ENCODE measurements at regions not wholly inside any gene's neighbourhood (a gene's known extent, or its start where the extent isn't known, plus 50 kb on each side); places are given as distances from the start of the nearest gene placed in this dataset.

DNA sequence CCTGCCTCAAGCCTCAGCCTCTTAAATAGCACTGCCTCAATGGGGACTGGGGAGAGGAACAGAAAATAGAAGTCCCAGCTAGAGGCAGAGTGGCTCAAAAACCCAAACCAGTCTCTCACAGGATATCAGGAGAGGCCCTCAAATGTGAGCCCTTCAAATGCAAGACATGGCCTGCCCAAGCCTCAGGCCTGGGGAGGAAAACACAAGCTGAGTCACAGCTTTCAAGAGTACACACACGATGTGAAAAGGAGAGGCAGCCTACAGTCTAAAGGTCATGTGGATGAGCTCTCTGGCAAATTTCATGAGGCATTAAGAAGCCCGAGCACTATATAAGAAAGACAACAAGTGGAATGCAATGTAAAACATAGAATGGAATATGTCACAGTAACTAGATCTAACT lies 316.6 kb upstream of the MEX3C start:
- no peak for FAIRE-seq

DNA sequence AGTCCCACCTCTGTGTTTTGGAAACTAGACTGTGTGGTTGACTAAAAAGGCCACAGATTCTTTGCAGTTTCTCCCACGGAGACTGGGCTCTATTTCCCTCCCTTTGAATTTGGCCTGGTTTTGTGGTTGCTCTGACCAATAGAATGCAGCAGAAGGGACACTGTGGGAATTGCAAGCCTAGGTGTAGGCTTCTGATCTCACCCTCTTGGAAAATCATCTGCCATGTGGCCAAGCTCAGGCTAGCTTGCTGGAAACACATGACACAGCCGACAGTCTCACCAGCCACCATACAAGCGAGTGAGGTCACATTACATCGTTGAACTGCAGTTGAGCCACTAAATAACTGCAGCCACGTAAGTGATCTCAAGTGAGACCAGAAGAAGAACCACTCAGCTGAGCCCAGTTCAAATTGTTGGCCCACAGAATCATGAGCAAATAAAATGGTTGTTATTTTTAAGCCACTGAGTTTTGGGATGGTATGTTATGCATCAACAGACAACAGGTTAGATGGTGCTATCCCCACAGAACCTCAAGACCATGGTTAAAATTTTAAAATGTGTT lies 319.1 kb upstream of the MEX3C start:
- DNase-seq (ENCODE audit: insufficient read length, low spot score) (no peak), FAIRE-seq (no peak)

More for the DNA sequence above, 316.6 kb upstream of the MEX3C start:
- no peak for DNase-seq (ENCODE audit: insufficient read length, low spot score)

DNA sequence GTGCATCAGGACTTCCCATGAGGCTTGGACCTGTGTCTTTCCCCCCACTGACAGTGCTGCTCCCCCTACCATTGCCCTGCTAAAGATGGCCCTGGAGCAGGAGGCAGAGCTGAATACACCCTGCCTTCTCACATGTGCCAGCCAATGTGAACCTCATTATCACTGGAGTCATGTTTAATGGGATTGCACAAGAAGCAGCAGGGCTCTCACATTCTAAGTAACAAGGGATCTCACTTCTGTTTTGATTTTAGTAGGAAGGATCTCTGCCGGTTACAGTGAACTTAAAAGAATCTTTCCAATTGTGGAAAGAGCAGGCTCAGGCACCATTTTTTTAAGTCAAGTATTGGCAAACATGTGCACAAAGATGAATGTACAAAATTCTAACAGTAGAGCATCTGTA lies 322.1 kb upstream of the MEX3C start:
- no peak for DNase-seq (ENCODE audit: insufficient read length, low spot score)
- no peak for FAIRE-seq

DNA sequence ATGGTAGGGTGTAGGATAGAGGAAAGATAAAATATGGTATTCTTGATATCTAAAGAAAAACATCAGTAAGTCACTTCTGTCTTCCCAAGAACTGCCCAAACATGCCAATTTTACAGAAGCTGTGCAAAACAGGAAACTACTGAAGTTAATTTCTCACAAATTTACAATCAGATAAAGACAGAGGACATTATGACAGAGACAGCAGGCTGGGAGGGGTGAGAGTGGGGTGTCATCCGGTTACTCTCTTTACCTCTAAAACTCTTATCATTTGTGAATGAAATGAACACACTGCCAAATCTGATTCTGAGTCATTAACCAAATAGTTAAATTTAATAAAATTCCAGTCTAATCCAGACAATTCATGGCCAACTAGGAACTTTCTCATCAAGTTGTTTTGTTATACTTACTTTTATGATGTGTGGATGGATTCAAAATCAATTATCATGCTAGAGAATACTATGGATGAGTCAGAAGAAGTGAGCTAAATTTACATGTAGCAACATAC lies 323.2 kb upstream of the MEX3C start:
- no peak for FAIRE-seq
- DNase-seq (ENCODE audit: insufficient read length, low spot score), result no peak

DNA sequence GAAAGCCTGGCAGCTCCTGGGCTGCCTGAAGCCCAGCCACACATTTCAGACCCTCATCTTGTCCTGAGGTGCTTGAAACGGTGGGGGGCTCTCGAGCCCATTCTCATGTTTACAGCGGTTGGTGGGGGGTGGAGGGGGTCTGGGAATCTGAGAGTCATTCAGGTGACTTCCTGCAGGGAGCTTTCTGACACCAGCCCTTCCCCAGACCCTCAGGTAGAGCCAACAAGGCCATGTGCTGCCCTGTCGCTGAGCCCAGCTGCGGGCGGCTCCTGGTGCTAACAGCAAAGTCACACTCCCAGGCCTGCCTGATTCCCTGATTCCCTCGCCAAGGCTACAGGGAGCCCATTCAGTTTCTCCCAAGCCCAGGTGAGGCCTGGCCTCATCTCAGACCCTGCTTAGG lies 324.9 kb upstream of the MEX3C start:
- no peak for DNase-seq (ENCODE audit: insufficient read length, low spot score)

DNA sequence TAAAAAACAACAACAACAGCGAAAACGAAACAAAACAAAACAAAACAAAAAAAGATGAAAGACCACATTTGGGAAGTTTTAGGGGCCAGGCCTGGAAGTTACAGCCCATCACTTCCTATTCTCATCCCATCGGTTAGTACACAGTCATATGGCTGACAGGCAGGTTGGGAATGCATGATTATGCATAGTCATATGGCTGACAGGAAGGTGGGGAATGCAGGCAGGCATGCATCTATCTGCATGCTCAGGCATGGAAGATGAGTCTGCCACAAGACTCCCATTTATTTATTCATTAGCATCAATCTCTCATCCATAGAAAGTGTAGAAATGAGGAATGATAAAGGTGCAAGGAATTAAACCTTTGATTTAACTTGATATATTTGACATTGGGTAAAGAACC lies 325.3 kb upstream of the MEX3C start:
- DNase-seq (ENCODE audit: insufficient read length, low spot score) (no peak), FAIRE-seq (no peak)

More for the DNA sequence above, 324.9 kb upstream of the MEX3C start:
- no peak for FAIRE-seq

DNA sequence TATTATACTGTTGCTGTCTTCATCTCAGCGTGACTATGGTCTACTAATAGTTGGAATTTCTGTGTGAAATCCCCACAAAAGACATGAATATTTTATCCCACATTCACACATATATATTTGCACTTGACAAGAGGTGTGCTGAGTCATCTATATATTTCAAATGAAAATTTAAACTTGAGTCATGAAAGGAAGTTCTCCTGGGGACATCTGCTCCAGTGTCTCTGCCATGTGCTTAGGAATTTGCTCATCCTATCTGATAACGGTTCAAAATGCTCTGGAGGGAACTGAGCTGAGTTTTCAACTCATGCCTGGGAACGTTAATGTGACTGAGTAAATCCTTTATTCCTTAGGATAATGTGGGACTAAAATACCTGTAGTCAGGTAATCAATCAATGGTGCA lies 326.2 kb upstream of the MEX3C start:
- FAIRE-seq (no peak), DNase-seq (ENCODE audit: insufficient read length, low spot score) (no peak)

DNA sequence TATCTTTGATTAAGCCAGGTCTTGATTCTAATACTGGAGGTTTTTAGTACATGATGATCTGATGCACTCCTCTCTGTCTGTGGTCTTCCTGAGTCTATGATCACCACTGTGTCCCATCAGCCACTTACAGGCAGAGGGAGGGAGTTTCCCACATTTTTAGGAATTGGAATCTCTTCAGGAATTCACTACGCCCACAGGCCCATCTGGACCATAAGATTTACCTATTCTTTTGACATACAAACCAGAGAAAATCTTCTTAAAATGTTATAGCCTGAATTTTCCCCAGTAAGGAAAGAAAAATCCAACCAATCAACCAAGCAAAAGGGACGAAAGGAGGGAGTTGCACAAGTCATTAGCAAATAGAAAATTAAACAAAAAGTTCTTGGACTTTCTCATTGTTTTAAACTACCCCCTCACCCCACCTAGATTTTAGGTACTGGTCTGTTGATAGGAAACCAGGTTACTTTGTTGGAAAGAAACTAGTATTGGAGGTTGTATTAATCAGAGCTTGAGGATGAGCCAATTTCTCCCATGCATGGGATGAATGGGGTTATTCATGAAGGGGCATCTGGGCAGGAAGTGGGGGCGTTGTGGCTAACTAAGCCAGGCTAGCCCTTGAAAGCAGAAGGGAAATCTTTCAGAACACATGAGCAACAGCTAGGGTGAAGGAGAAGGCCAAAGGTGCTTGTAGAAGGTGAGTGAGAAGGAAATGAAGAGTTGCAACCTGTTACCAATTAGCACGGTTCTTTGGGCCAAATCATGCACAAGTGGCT lies 328.2 kb upstream of the MEX3C start:
- FAIRE-seq (no peak), DNase-seq (ENCODE audit: insufficient read length, low spot score) (no peak)

DNA sequence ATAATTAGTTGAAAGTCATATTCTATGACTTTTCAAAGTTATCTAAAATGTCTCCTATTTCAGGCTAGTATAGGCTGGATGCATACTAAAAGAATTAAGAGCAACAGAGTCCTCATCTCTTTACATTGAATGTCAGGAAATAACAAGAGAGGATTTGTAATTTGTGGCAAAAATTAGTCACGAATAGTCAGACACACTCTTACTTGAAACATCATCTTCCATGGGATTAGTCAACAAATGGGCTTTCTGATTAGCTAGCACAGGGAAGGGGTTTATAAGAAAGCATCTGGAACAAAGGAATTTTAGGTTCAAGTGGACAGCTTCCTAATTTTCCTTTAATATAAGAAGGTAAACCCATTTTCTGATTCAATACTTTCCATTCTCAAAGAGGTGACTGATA lies 330.3 kb upstream of the MEX3C start:
- FAIRE-seq, result no peak
- DNase-seq (ENCODE audit: insufficient read length, low spot score), result no peak

DNA sequence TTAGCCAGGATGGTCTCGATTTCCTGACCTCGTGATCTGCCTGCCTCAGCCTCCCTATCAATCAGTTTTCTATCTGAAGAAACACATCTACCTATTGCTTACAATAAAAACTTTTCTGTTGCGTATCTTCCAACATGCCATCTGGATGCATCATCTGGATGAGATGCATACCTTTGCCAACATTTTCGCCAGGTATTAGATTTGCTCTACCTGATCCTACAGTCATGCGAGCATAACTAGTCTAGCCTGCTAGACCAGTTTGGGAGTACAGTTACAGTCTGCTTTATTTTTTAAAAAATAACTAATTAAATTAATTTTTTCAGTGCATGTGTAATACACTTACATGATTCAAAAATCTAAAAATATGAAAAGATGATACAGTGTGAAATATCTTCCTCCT lies 334.0 kb upstream of the MEX3C start:
- DNase-seq (ENCODE audit: insufficient read length, low spot score) (no peak), FAIRE-seq (no peak)

DNA sequence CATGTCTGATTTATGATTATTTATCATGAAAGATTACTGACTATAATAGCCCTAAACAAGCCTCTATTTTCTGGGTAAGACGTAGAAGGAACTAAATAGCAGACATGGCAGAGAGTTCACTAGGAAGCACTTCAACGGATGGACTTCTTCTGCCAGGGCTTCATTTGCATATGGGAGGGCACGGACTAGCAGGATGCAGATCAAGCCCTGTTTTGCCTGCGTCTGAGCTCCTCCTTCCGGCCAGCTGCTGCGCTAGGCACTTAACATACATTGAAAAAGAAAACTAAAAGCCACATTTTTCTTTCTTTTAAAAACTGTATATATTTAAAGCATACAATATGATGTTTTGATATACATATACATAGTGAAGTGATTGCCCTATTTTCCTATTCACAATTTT lies 340.0 kb upstream of the MEX3C start:
- FAIRE-seq (no peak), DNase-seq (ENCODE audit: insufficient read length, low spot score) (no peak)

DNA sequence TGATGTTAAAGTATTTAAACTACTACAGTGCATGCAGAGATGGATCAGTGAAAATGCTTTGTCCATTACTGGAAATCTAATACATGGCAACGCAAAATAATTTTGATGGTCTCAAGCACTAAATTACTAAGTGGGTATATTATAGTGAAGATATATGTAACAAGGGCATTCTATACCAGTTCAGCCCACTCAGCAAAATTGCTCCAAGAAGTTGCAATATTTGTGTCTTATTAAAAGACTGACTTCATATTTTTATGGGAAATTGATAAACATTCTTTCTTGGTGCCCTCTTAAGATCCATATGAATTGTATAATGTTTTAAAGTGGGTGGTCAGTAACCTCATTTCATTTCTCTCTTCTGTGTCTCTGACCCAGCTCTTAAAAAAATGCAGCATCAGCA lies 343.1 kb upstream of the MEX3C start:
- FAIRE-seq (no peak), DNase-seq (ENCODE audit: insufficient read length, low spot score) (no peak)

DNA sequence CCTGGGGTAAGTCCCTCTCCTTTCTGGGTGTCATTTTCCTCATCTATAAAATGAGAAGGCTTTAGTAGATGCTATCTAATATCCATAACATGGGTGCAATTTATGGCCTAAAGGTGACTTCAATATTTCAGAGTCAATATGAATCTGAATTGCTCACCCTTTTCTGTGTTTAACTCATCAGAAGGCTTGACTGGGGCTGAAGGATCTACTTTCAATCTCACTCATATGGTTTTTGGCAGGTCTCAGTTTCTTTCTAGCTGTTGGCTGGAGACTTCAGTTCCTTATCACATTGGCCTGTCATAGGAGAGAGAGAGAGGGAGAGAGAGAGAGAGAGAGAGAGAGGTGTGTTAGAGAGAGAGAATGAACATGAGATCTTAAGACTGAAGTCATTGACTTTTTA lies 343.7 kb upstream of the MEX3C start:
- DNase-seq (ENCODE audit: insufficient read length, low spot score) (no peak), FAIRE-seq (no peak)

DNA sequence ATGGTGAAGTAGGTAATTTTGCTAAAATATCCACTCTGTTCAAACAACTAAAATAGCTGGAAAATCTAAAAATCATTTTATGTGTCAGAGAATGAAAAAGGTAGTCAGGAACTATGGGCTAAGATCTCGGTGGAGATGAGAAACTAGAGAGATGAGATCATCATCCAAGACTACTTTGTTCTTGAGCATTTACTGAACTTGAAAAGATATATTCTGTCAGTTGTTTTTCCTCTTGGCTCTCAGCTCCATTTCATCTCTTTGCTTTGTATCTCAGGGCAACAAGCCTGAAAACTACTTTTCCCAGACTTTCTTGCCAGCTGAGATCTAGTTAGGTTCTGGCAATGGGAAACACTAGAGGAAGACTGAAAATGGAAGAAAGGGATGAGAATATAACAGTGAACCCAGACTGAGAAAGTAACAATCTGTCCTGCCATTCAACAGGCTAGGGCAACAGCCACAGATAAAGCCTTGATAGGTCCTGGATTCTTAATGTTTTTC lies 346.2 kb upstream of the MEX3C start:
- no peak for FAIRE-seq
- DNase-seq (ENCODE audit: insufficient read length, low spot score), result no peak

DNA sequence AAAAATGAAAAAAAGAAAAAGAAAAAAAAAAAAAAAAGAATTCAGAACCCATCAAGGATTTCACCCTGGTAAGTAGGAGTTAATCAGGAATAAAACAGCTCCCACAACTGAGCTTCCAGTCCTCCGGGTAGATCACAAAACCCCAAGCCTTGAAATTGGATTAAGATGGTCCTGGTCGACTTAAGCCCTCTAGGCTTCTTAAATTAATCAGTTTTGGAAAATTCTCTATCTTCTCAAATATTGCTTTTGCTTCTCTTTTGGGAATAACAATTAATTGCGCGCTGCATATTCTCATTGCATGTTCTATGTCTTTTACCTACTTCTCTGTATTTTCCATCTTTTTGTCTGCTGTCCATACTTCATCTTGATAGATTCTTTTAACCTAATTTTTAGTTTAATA lies 348.0 kb upstream of the MEX3C start:
- FAIRE-seq, result no peak

DNA sequence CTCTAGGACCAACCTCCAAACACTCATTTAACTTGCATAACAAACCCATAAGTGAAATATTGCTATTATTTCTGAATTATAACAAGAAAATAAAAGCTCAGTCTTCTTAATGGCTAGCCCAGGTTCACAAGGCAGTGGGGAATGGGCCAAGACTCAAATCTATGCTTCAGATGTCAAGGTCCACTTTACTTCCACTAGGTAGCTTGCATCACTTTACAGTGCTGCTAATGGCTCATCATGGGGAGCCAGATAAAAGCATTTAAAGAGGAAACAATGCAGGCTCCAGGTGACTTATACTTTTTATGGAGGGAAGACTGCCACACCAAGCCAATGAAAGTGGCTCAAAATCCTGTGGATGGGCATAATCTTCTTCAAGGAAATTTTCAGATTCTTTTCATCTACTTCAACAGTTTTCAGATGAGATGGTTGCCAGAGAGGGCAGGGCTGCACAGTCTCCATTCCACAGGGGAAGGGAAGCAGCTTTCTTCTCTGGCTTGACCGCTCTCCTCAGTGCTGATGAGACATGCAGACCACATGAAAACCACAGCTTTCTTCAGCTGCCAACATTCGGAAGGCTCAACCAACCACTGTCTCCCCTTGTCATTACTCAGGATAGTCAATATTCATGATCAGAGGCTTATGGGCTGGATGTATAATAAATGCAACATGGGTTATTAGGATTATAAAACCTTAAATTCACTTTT lies 361.9 kb upstream of the MEX3C start:
- no peak for DNase-seq (ENCODE audit: insufficient read length, low spot score)
- FAIRE-seq, result no peak

More for the DNA sequence above, 348.0 kb upstream of the MEX3C start:
- no peak for DNase-seq (ENCODE audit: insufficient read length, low spot score)

DNA sequence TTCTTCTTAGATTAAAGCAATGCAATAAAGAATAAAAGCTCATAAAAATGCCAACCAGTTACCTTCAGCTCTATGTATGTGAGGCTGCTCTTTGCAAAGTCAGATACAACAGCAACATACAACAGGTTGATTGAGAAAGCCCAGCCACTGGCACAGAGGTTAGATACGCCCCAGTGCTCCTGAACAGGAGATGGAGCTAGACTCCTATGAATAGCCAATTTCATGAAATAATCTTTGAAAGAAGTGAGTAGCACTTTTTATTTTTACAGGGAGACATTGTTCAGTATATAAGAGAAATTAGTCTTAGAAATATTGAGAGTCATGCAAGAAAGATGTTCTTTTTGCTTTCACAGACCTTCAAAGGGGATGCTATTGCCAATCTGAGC lies 362.4 kb upstream of the MEX3C start:
- FAIRE-seq, result no peak

DNA sequence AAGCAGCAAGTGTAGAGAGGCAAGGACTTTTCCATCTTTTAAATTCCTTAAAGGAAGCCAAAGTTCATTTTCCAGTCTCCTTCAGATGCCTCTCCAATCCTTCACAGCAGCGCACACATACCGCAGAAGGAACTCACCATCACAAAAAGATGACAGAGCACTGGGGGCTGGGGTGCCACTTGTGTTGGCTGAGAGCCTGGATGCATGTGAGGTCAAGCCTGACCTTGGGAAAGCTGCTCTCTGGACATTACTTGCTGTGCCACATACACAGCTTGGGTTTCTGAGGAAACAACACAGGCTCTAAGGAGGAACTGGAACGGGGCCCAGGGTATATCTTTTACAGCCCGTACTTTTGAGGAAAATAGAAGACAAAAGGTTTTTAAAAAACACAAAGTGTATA lies 364.3 kb upstream of the MEX3C start:
- DNase-seq (ENCODE audit: insufficient read length, low spot score) (no peak), FAIRE-seq (no peak)

More for the DNA sequence above, 362.4 kb upstream of the MEX3C start:
- DNase-seq (ENCODE audit: insufficient read length, low spot score), result no peak

DNA sequence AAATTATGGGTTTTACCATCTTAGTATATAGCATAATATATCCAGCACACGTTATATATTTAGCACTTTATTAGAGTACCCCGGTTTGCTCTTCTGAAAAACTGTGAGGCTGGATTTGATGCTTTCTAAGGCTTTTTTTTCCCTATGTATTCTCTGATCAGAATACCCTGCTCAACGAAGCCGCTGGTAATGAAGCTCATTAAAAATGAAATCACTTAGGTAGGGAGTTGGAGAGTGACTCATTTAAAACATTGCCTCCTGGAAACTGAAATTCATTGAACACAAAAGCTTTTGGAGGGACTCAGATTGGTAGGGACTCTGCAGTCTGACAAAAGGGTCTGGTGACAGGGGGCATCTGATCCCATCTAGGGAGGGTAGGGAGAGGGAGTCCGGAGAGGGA lies 365.4 kb upstream of the MEX3C start:
- DNase-seq (ENCODE audit: insufficient read length, low spot score), result no peak
- FAIRE-seq, result no peak

DNA sequence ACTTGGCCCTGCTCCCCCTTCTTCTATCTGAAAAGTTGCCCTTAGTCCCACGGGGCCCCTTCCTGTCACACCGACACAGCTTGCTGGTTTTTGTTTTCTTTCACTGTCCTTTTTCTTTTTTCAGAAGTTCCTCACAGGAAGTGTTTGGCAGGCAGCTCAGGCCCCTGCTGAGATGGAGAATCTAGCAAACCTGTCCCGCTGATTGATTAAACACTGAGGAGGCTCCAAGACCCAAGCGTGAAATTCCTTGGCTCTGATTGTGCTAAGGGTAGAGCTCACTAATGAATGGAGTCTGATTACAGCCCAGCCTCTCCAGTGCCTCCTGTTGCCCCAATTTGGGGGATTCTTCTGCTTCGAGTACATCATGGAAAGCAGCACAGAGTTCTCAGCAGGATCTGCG lies 365.9 kb upstream of the MEX3C start:
- FAIRE-seq, result no peak
- DNase-seq (ENCODE audit: insufficient read length, low spot score), result no peak

DNA sequence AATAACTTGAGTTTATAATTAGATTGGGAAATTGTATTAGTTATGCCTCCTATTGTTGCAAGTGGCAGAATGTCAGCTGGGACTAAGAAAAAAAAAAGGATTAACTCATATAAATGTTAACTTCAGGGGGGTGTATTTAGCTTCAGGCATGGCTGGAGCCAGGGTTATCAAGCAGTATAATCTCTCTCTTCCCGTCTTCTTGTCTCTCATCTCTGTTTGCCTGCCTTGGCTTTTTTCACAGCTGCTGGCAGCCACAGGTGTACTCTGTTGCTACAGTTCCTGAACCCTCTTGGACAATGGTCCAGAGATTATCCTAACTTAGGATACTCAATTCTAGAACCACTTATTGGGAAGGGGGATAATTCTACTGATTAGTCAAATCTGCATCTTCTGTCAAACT lies 370.7 kb upstream of the MEX3C start:
- DNase-seq (ENCODE audit: insufficient read length, low spot score), result no peak
- no peak for FAIRE-seq

DNA sequence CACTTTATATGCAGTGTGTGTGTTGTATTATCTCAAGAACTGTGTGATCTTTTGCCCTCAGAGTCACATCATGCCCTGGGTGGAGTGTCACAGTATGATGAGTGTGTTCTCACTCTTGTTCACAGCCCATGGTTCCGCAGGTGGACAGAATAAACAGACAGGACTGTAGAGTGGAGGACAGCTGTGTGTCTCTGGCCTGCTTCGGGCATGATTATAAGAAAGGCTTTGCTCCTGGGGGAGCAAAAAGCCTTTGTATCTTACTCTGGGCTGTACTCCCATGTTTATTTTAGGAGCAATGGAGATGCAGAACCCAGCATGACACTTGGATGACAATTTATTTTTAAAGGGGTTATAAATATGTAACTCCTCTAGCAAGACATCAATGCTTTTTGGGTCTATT lies 371.7 kb upstream of the MEX3C start:
- FAIRE-seq, result no peak
- DNase-seq (ENCODE audit: insufficient read length, low spot score), result no peak
